PC-3 (cell line): ENCODE measurements at regions not wholly inside any gene's neighbourhood (a gene's known extent, or its start where the extent isn't known, plus 50 kb on each side); places are given as distances from the start of the nearest gene placed in this dataset.

Experiments used
- ATAC-seq: fragments of 200-7000 bp; cut with Tn5 transposase; 2 replicates; pipeline ENCODE4 v1.9.1; 2020; ENCODE audit warnings: mild to moderate bottlenecking, moderate library complexity
- BruUV-seq: library from RNA; stranded (reverse); fragments of 400-500 nt; replicated peaks from 2 replicates; lab custom pipeline; 2021; lab: Mats Ljungman, UMichigan
- CTCF ChIA-PET: fragments of 300-600 bp; sonication (Branson Sonifier 250); formaldehyde crosslinking; loops from one replicate; lab custom pipeline; 2022; ENCODE audit warnings: antibody characterized with exemption; lab: Charles Lee
- POLR2A ChIA-PET: fragments of 300-600 bp; sonication (Branson Sonifier 250); formaldehyde crosslinking; loops from one replicate; lab custom pipeline; 2022; ENCODE audit warnings: antibody characterized with exemption; ENCODE audit not compliant: unreplicated experiment; lab: Charles Lee
- DNase-seq: peaks from one replicate; pipeline ENCODE4 v3.0.0-alpha.2; 2015
- H2AFZ ChIP-seq: fragments of 300-600 bp; sonication (generic); 2 replicates; pipeline ENCODE4 v1.6.0; 2016; ENCODE audit warnings: antibody characterized with exemption, low read length
- H3F3A ChIP-seq: fragments of 300-600 bp; sonication (generic); one replicate; pipeline ENCODE4 v1.6.0; 2017; ENCODE audit warnings: antibody characterized with exemption, low read length, control low read depth, mild to moderate bottlenecking; ENCODE audit not compliant: unreplicated experiment
- H3K27ac ChIP-seq: fragments of 300-600 bp; sonication (generic); 2 replicates; pipeline ENCODE4 v1.5.1; 2016; ENCODE audit warnings: mild to moderate bottlenecking, low read length
- H3K27me3 ChIP-seq: fragments of 300-600 bp; sonication (generic); 2 replicates; pipeline ENCODE4 v1.6.1; 2016; ENCODE audit warnings: low read length, mixed read lengths
- H3K36me3 ChIP-seq: fragments of 300-600 bp; sonication (generic); 2 replicates; pipeline ENCODE4 v1.6.1; 2016; ENCODE audit warnings: low read depth, mixed run types, low read length, mixed read lengths
- H3K4me1 ChIP-seq: fragments of 300-600 bp; sonication (generic); 2 replicates; pipeline ENCODE4 v1.5.1; 2016; ENCODE audit warnings: low read length; ENCODE audit not compliant: insufficient read depth
- H3K4me2 ChIP-seq: fragments of 300-600 bp; sonication (generic); 2 replicates; pipeline ENCODE4 v1.6.0; 2016; ENCODE audit warnings: low read length
- H3K4me3 ChIP-seq: fragments of 300-600 bp; sonication (generic); 2 replicates; pipeline ENCODE4 v1.5.1; 2016; ENCODE audit warnings: mild to moderate bottlenecking, low read length, mixed read lengths
- H3K79me2 ChIP-seq: fragments of 300-600 bp; sonication (generic); 2 replicates; pipeline ENCODE4 v1.6.1; 2017; ENCODE audit warnings: low read length, mixed read lengths
- H3K9ac ChIP-seq: fragments of 300-600 bp; sonication (generic); 2 replicates; pipeline ENCODE4 v1.6.0; 2016; ENCODE audit warnings: mild to moderate bottlenecking, low read length
- H3K9me2 ChIP-seq: fragments of 300-600 bp; sonication (generic); replicated peaks from 2 replicates; pipeline ENCODE4 v1.6.1; 2016; ENCODE audit warnings: mixed run types, low read length, mixed read lengths
- H3K9me3 ChIP-seq: fragments of 300-600 bp; sonication (generic); 2 replicates; pipeline ENCODE4 v1.6.1; 2016; ENCODE audit warnings: low read length, mixed read lengths
- H4K20me1 ChIP-seq: fragments of 300-600 bp; sonication (generic); 2 replicates; pipeline ENCODE4 v1.6.1; 2016; ENCODE audit warnings: low read length, mixed read lengths
- EZH2 ChIP-seq: fragments of 300-600 bp; sonication (generic); IDR thresholded peaks from one replicate; pipeline ENCODE4 v1.6.1; 2017; ENCODE audit warnings: antibody characterized with exemption, mild to moderate bottlenecking, low read length; ENCODE audit not compliant: unreplicated experiment
- EZH2phosphoT487 ChIP-seq: fragments of 300-600 bp; sonication (generic); IDR thresholded peaks from 2 replicates; pipeline ENCODE4 v1.6.1; 2018; ENCODE audit warnings: mild to moderate bottlenecking, antibody characterized with exemption, low read length, borderline replicate concordance
- intact Hi-C: fragments of 100-400 bp; cut with micrococcal nuclease; formaldehyde crosslinking; loops from 2 replicates; pipeline ENCODE4 v1.9.0; 2023
- TF ChIP-seq, protein P1 (sequence below): fragments of 300-600 bp; sonication (generic); conservative IDR thresholded peaks from 2 replicates; pipeline ENCODE4 v1.5.1; 2017; ENCODE audit warnings: antibody characterized with exemption, low read depth, mild to moderate bottlenecking, low read length

GRCh38 chr15:94804613-94805012, 573.3 kb downstream of the MCTP2 start:
- BruUV-seq: no TSS peak
- H3K36me3 ChIP-seq: no peaks in the 10 kb centered on the region
- no peaks in the 10 kb centered on the region for H3K9me3 ChIP-seq
- H3K27me3 ChIP-seq: no peaks in the 10 kb centered on the region
- no peak overlapping the region for H3K4me2 ChIP-seq
- no peaks in the 10 kb centered on the region for H3K9me2 ChIP-seq
- no peak overlapping the region for H3K27ac ChIP-seq
- no peaks in the 10 kb centered on the region for H4K20me1 ChIP-seq
- H3F3A ChIP-seq: no peaks in the 10 kb centered on the region
- ChIA-PET CTCF (no interaction called here), POLR2A (no interaction called here)
- intact Hi-C loops: no loop called here
- H3K79me2 ChIP-seq: no peaks in the 10 kb centered on the region
- TF ChIP-seq EZH2 (no peak), EZH2phosphoT487 (no peak)
- TF ChIP-seq, protein P1, sequence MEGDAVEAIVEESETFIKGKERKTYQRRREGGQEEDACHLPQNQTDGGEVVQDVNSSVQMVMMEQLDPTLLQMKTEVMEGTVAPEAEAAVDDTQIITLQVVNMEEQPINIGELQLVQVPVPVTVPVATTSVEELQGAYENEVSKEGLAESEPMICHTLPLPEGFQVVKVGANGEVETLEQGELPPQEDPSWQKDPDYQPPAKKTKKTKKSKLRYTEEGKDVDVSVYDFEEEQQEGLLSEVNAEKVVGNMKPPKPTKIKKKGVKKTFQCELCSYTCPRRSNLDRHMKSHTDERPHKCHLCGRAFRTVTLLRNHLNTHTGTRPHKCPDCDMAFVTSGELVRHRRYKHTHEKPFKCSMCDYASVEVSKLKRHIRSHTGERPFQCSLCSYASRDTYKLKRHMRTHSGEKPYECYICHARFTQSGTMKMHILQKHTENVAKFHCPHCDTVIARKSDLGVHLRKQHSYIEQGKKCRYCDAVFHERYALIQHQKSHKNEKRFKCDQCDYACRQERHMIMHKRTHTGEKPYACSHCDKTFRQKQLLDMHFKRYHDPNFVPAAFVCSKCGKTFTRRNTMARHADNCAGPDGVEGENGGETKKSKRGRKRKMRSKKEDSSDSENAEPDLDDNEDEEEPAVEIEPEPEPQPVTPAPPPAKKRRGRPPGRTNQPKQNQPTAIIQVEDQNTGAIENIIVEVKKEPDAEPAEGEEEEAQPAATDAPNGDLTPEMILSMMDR: no peak
- no peak overlapping the region for H3K9ac ChIP-seq
- no peak overlapping the region for H3K4me3 ChIP-seq
- ATAC-seq: no peak
- no peak overlapping the region for H2AFZ ChIP-seq
- no peaks in the 10 kb centered on the region for H3K4me1 ChIP-seq
- no peak for DNase-seq

DNA sequence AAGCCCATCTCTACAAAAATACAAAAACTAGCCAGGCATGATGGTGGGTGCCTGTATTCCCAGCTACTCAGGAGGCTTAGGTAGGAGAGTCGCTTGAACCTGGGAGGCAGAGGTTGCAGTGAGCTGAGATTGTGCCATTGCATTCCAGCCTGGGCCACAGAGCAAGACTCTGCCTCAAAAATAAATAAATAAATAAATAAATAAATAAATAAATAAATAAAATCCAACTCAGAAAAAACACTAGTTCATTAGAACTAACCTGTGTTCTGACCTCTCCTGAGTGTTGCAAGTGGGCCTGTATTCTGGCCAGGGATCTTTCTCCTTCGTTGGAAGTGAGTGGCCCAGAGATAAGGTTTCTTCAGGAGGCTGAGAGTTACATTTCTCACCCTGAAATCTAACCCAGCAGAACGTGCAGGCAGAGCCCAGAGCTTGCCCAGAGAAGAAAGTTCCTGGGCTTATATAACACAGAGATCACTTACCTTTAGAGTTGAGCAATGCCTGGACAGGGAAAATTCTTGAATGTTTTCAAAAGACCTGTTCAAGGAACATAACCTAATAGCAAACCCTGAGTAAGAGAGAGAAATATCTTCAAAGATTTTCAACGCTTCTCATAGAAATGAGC, 583.9 kb downstream of the MCTP2 start:
- H3K27me3 ChIP-seq: peaks cover 7% of the 10 kb centered on the region
- H3K4me1 ChIP-seq: no peaks in the 10 kb centered on the region
- BruUV-seq: no TSS peak
- ATAC-seq (no peak), DNase-seq (no peak)
- no peak overlapping the region for H2AFZ ChIP-seq
- no peak overlapping the region for H3K27ac ChIP-seq
- H3K9ac ChIP-seq: no peak overlapping the region
- H3K9me2 ChIP-seq: no peaks in the 10 kb centered on the region
- ChIA-PET CTCF (no interaction called here), POLR2A (no interaction called here)
- H3K4me3 ChIP-seq: no peak overlapping the region
- intact Hi-C loops: no loop called here
- no peaks in the 10 kb centered on the region for H3K79me2 ChIP-seq
- no peaks in the 10 kb centered on the region for H3F3A ChIP-seq
- H4K20me1 ChIP-seq: no peaks in the 10 kb centered on the region
- no peaks in the 10 kb centered on the region for H3K9me3 ChIP-seq
- H3K36me3 ChIP-seq: no peaks in the 10 kb centered on the region
- no peak for TF ChIP-seq EZH2phosphoT487
- TF ChIP-seq, protein P1: no peak
- TF ChIP-seq EZH2: no peak
- no peak overlapping the region for H3K4me2 ChIP-seq

GRCh38 chr15:94815914-94816313, 584.6 kb downstream of the MCTP2 start:
- DNase-seq (no peak), ATAC-seq (no peak)
- BruUV-seq: no TSS peak
- Histone ChIP-seq H3K27ac (no peak overlapping the region), H3K79me2 (no peaks in the 10 kb centered on the region), H3K9me2 (no peaks in the 10 kb centered on the region), H3K27me3 (peaks cover 7% of the 10 kb centered on the region), H2AFZ (no peak overlapping the region), H3K4me1 (no peaks in the 10 kb centered on the region), H3K9ac (no peak overlapping the region), H3K4me3 (no peak overlapping the region), H3F3A (no peaks in the 10 kb centered on the region), H4K20me1 (no peaks in the 10 kb centered on the region), H3K9me3 (no peaks in the 10 kb centered on the region), H3K36me3 (no peaks in the 10 kb centered on the region), H3K4me2 (no peak overlapping the region)
- ChIA-PET CTCF (no interaction called here), POLR2A (no interaction called here)
- TF ChIP-seq, protein P1: no peak
- no peak for TF ChIP-seq EZH2phosphoT487
- no peak for TF ChIP-seq EZH2
- intact Hi-C loops: no loop called here
